HG02970 (cell line): ENCODE measurements at regions not wholly inside any gene's neighbourhood (a gene's known extent, or its start where the extent isn't known, plus 50 kb on each side); places are given as distances from the start of the nearest gene placed in this dataset.
"Not testable (repeated sequence)": the region's sequence is repeated elsewhere in the genome, so short reads cannot be mapped to it uniquely, and the experiment has no call there.

Experiments
- ATAC-seq: cut with Tn5 transposase; IDR thresholded peaks from one replicate; pipeline ENCODE4 v1.9.1; 2021; ENCODE audit warnings: mild to moderate bottlenecking, moderate library complexity, moderate number of reproducible peaks; ENCODE audit not compliant: unreplicated experiment, low FRiP score

GRCh38 chr21:15634541-15634940 is 95.2 kb upstream of the USP25 start:
- not testable (repeated sequence) for ATAC-seq

- ATAC-seq, result no peak
Measured at GRCh38 chr21:15638856-15639549, 90.8 kb upstream of the USP25 start.

- not testable (repeated sequence) for ATAC-seq
Measured at GRCh38 chr21:15640113-15640512, 89.7 kb upstream of the USP25 start.

DNA sequence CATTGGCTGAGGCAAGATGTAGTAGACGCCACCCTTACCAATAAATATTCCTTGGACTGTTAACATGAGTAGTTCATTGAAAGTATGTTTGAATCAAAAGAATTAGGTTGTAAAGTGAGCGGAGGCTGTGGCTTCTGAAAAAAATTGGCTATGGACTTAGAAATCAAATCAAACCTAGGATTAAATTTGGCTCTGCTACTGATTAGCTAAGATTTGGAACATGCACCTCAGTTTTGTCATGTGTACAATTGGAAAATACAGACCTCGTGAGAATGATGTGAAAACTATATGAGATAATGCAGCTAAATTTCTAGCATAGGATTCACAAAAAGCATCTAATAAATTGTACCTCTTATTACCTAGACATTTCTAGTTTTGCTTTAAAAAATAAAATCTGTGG is 85.3 kb upstream of the USP25 start:
- ATAC-seq, result no peak

- no peak for ATAC-seq
Measured at GRCh38 chr21:15645830-15646229, 84.0 kb upstream of the USP25 start.

DNA sequence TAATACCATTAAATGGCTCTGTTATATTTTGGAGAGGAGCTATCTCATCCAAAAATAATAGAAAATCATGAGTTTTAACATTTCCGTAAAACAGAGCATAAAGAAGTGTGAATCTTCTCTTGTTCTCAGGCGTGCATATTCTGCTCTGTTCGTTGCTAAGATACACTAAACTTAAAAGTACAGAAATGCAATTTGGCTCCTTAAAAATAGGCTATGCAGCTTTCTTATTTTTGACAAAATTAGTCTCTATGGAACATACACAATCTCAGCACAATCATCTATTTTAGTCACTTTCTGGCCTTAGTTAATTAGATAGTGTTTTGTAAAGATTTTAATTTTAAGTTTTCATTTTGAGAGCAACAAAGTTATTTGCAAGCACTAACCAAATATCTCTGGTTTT is 79.0 kb upstream of the USP25 start:
- no peak for ATAC-seq

DNA sequence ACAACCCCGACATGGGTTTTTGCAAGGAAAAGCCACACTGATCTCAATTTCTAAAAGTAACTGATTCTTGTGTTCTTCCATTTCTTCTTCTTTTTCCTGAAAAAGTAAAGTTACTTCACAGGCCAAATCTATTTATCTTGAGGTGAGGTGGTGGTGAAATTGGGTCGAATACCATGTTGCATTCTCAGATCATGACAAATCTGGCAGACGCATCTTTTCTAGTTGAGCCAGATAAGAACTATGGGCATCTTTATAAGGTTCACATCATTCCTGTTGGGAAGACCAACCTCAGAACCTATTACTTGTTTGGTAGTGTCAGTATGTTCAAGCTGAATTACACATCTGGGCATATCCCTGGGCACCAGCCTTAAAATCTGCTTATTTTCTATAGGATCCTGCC is 78.6 kb upstream of the USP25 start:
- no peak for ATAC-seq

GRCh38 chr21:15653710-15654109 is 76.1 kb upstream of the USP25 start:
- ATAC-seq, result no peak

DNA sequence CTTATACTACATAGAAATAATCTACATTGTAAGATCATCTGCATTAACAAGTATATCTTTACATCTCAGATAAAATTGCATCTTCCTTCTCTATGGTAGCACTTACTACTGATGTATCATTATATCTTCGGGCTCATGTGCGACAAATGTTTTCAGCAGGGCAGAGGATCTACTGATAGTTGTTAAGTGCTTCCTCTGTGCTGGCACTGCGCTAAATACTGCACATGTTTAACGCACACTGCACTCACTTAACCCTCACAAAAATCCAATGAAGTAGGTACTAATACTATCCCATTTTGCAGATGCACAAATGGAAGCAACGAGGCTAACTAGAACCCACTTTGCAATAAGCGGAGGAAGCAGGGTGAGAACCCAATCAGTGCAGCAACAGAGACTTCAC is 75.6 kb upstream of the USP25 start:
- no peak for ATAC-seq

DNA sequence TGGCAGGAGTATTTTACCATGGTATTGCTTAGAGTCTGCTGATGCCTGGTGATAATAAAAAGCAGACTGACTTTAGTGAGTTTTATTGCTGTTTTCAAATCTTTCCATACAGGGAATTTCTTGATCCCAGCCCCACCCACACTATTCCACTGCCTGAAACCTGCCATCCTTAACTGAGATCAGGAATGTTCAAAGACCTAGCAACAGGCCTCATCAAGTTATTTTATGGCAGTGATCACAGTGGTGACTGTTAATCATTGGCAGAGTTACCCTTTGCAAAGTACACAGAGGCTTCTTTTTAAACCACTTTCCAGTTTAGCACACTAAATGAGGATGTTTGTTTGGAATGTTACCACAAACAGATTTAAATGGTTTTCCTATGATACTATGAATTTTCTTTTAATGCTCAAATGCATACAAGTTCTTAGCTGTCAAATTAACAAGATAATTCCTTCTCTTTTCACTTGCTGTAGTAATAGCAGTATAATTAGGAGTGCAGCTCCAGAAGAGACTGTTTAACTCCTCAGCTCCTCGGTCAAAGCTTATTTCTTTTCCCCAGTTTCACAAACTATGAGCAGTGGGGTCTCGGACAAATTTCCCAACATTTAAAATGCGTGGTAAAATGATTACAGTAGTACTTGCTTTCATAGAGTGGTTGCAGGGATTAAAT is 69.9 kb upstream of the USP25 start:
- ATAC-seq, result no peak

DNA sequence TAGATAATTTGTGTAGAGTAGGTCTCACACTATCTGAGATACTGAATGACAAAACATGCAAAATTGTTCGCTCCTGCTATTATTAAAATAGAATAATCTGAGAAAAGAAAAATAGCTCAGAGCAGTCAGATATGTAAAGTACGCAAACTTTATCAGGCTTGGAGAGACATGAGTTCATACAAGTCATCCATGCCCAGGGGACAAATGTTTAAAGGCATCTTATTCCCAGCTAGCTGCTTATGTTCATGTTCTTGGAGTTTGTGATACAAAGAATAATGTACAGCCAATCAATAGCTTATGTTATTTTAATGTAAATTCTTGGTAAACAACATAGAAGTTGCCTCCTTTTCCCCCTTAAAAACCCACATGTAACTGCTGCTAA is 69.4 kb upstream of the USP25 start:
- no peak for ATAC-seq

- no peak for ATAC-seq
Measured at GRCh38 chr21:15667010-15667409, 62.8 kb upstream of the USP25 start.

GRCh38 chr21:15667819-15668218 is 62.0 kb upstream of the USP25 start:
- no peak for ATAC-seq

DNA sequence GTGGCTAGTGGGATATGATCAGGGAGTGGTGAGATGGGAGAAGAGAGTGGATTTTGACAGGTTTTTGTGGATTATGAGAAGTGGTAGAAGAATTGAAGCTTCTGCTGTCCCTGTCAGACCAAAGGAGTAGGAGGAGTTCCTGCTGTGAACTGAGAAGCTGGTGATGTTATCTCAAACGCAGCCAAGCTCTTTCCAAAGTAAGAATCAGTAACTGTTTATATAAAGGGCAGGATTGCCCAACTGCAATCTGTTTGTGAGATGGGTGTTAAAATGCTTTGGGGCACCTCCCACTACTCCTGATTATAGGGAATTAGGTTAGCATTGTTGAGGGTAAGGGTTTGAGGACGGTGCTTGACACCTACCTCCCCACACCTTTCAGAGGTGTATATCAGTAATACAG is 60.5 kb upstream of the USP25 start:
- ATAC-seq, result no peak

GRCh38 chr21:15671188-15671587 is 58.6 kb upstream of the USP25 start:
- no peak for ATAC-seq

DNA sequence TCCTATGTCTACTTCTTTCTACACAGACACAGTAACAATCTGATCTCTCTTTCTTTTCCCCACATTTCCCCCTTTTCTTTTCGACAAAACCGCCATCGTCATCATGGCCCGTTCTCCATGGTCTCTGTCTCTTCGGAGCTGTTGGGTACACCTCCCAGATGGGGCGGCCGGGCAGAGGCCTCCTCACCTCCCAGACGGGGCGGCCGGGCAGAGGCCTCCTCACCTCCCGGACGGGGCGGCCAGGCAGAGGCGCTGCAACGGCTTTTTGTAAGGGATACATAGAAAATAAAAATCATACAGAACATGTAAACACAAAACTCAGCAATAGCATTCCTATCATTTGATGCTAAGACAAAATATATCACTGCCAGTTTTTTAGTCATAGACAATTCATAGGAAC is 57.2 kb upstream of the USP25 start:
- ATAC-seq, result not testable (repeated sequence)

GRCh38 chr21:15676935-15677334 is 52.8 kb upstream of the USP25 start:
- ATAC-seq, result no peak

DNA sequence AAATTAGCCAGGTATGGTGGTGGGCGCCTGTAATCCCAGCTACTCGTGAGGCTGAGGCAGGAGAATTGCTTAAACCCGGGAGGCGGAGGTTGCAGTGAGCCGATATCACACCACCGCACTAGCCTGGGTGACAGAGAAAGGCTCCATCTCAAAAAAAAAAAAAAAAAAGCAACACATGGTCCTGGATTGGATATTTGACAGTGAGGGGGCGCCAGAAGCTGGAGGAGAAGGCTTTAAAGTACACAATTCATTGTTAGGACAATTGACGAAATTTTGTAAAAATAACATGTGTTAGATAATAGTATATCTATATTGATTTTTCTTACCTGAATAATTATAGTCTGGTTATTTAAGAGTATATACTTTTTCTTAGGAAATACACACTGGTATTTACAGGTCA is 50.2 kb upstream of the USP25 start:
- no peak for ATAC-seq
